NB4 (cell line): ENCODE measurements at regions not wholly inside any gene's neighbourhood (a gene's known extent, or its start where the extent isn't known, plus 50 kb on each side); places are given as distances from the start of the nearest gene placed in this dataset.

ENCODE experiments used
- DNase-seq: peaks from one replicate; pipeline ENCODE4 v3.0.0; 2010; ENCODE audit warnings: low read depth
- H3K4me3 ChIP-seq: one replicate; pipeline ENCODE4 v1.5.1; 2011; ENCODE audit warnings: mild to moderate bottlenecking, low read depth, low read length, moderate library complexity
- CTCF ChIP-seq: IDR thresholded peaks from one replicate; pipeline ENCODE4 v1.5.1; 2012; ENCODE audit warnings: low read depth, low read length
- MAX ChIP-seq: IDR thresholded peaks from 2 replicates; pipeline ENCODE4 v1.6.1; 2011; ENCODE audit warnings: low read depth, low read length
- MYC ChIP-seq: IDR thresholded peaks from 2 replicates; pipeline ENCODE4 v1.6.1; 2011; ENCODE audit warnings: low read depth, low read length
- POLR2A ChIP-seq: IDR thresholded peaks from 2 replicates; pipeline ENCODE4 v1.6.1; 2011; ENCODE audit warnings: mild to moderate bottlenecking; ENCODE audit not compliant: insufficient read length; ENCODE audit errors: extremely low read depth

- H3K4me3 ChIP-seq: no peak overlapping the region
- TF ChIP-seq CTCF: no peak
- no peak for TF ChIP-seq MYC
- no peak for TF ChIP-seq MAX
- TF ChIP-seq POLR2A: no peak
- DNase-seq: no peak
Measured at GRCh38 chr7:104963378-104963990, 50.5 kb upstream of the KMT2E start.

- no peak overlapping the region for H3K4me3 ChIP-seq
- peak; percentile 64 for DNase-seq
- TF ChIP-seq MYC (no peak), POLR2A (no peak), CTCF (no peak), MAX (no peak)
Measured at GRCh38 chr7:104963991-104964385, 50.0 kb upstream of the KMT2E start.
